Skeletal muscle tissue (tissue), 3 donors: ENCODE measurements at regions not wholly inside any gene's neighbourhood (a gene's known extent, or its start where the extent isn't known, plus 50 kb on each side); places are given as distances from the start of the nearest gene placed in this dataset.

ENCODE experiments used
- H3K27ac ChIP-seq: one replicate; pipeline ENCODE4 v1.7.0; 2013; ENCODE audit warnings: mild to moderate bottlenecking, low read depth, low read length, inconsistent platforms
- H3K27me3 ChIP-seq, 3 donors: one replicate each; pipeline ENCODE4 v1.7.0; 2013; ENCODE audit warnings: low read length in 3 of 3; ENCODE audit not compliant: control insufficient read depth in 3 of 3, insufficient read depth in 3 of 3
- H3K36me3 ChIP-seq, 3 donors: one replicate each; pipeline ENCODE4 v1.7.0; 2013; ENCODE audit warnings: low read length in 3 of 3; ENCODE audit not compliant: control insufficient read depth in 3 of 3, insufficient read depth in 3 of 3
- H3K4me1 ChIP-seq, 3 donors: one replicate each; pipeline ENCODE4 v1.7.0; 2013; ENCODE audit warnings: low read length in 3 of 3, mild to moderate bottlenecking in 3 of 3; ENCODE audit not compliant: control insufficient read depth in 3 of 3, insufficient read depth in 3 of 3
- H3K4me3 ChIP-seq, 3 donors: one replicate each; pipeline ENCODE4 v1.7.0; 2013; ENCODE audit warnings: low read length in 3 of 3
- H3K9ac ChIP-seq, 3 donors: one replicate each; pipeline ENCODE4 v1.7.0; 2013; ENCODE audit warnings: low read length in 3 of 3, mild to moderate bottlenecking in 3 of 3, moderate library complexity in 2 of 3, low read depth in 1 of 3
- H3K9me3 ChIP-seq, 3 donors: one replicate each; pipeline ENCODE4 v1.7.0; 2013; ENCODE audit warnings: low read length in 3 of 3; ENCODE audit not compliant: control insufficient read depth in 3 of 3
- donor health status: Osteomylitis.

DNA sequence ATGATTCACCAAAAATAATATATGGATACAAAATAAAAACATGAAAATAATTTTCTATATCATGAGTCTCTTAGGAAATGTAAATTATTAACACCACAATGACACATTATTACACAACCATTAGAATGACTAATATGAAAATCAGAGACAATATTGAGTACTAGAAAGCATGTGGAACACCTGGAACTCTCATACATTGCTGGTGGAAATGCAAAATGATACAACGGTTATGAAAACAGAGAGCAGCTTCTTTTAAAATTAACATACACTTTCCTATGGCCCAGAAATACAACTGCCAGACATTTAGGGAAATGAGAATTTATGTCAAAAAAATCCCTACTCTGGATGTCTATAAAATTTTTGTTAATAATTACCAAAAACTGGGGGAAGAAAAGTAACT is 853.3 kb upstream of the MAN1A1 start:
- H3K9ac ChIP-seq, result no peak overlapping the region
- H3K4me1 ChIP-seq, result no peaks in the 10 kb centered on the region
- H3K27me3 ChIP-seq, result no peaks in the 10 kb centered on the region
- no peak overlapping the region for H3K4me3 ChIP-seq
- H3K36me3 ChIP-seq, result no peaks in the 10 kb centered on the region
- H3K27ac ChIP-seq, result no peak overlapping the region
- H3K9me3 ChIP-seq, result no peaks in the 10 kb centered on the region

DNA sequence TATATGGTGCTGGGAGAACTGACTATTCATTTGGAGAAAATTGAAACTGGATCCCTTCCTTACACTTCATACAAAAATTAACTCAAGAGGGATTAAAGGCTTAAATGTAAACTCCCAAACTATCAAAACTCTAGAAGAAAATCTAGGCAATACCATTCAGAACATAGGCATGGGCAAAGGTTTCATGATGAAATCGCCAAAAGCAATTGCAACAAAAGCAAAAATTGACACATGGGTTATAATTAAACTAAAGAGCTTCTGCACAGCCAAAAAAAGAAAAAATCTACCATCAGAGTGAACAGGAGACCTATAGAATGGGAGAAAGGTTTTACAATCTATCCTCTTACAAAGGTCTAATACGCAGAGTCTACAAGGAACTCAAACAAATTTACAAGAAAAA is 851.3 kb upstream of the MAN1A1 start:
- H3K36me3 ChIP-seq, result no peaks in the 10 kb centered on the region
- H3K4me3 ChIP-seq, result no peak overlapping the region
- H3K9me3 ChIP-seq, result no peaks in the 10 kb centered on the region
- no peak overlapping the region for H3K9ac ChIP-seq
- no peaks in the 10 kb centered on the region for H3K27me3 ChIP-seq
- no peaks in the 10 kb centered on the region for H3K4me1 ChIP-seq
- no peak overlapping the region for H3K27ac ChIP-seq

DNA sequence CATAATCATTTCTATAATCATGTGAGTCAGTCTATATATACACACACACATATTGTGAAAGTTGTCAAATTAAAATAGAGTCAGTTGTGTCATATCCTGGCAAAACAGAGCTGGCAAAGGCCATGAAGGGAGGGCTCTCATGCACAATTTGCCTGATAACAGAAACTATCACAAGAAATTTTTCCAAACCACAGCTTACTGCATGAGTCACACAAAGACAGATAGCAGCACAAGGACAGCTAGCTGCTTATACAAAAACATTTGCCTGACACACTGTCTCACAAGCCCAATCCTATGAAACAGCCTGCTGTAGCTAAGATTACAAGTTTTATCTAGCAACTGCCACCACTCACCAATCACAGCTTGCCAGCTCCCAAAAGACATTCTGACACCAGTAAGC is 848.5 kb upstream of the MAN1A1 start:
- Histone ChIP-seq H3K9ac (no peak overlapping the region), H3K4me3 (no peak overlapping the region), H3K9me3 (no peaks in the 10 kb centered on the region), H3K36me3 (no peaks in the 10 kb centered on the region), H3K4me1 (no peaks in the 10 kb centered on the region), H3K27ac (no peak overlapping the region), H3K27me3 (no peaks in the 10 kb centered on the region)

DNA sequence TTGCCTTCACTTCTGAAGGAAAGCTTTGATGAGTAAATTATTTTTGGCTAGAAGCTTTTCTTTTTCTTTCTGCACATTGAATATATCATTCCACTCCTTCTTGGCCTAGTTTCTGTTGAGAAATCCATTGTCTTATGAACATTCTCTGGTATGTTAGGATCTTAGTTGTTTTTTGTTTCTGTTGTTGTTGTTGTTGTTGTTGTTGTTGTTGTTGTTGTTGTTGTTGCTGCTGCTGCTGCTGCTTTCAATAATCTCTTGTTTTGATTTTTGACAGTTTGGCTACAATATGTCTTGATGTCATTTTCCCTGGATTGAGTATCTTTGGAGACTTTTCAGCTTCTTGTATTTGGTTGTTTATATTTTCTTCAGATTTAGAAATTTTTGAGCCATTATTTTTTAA is 836.5 kb upstream of the MAN1A1 start:
- Histone ChIP-seq H3K4me3 (no peak overlapping the region), H3K4me1 (no peaks in the 10 kb centered on the region), H3K9ac (no peak overlapping the region), H3K27ac (no peak overlapping the region), H3K27me3 (no peaks in the 10 kb centered on the region), H3K9me3 (no peaks in the 10 kb centered on the region), H3K36me3 (no peaks in the 10 kb centered on the region)

DNA sequence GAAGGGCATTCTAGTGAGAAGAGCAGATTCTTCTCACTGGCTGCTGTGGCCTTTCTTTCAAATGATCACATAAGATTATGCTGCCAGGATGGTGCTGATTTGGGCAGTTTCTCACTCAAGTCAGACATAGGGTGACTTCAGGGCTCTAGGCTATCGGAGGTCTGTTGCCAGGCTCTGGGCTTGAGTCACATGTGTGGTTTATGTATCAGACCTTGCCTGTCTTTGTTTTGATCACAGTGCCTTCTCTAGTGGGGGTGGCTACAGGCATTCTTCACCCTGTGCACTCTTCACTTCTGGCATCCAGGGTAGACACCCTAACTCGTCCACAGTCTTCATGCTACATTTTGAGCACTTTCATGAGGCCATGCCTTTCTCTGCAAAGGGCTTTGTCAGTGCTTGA is 823.7 kb upstream of the MAN1A1 start:
- H3K27ac ChIP-seq, result no peak overlapping the region

DNA sequence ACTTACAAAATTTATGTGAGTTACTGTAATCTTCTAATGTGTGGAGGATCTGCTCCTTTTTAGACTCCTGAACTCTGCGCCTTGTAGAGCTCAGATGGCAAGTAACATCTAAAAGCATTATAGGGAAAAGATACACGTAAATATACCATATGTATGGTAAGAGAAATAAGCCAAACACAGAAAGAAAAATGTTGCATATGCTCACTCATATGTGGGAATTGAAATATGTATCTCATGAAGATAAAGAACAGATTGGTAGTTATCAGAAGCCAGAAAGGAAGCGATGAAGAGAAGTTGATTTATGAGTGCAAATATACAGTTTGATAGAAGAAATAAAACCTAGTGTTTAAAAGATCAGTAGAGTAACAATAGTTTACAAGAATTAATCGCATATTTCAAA is 815.0 kb upstream of the MAN1A1 start:
- Histone ChIP-seq H3K27me3 (no peaks in the 10 kb centered on the region), H3K36me3 (no peaks in the 10 kb centered on the region), H3K27ac (no peak overlapping the region), H3K4me1 (no peaks in the 10 kb centered on the region), H3K9me3 (no peaks in the 10 kb centered on the region), H3K9ac (no peak overlapping the region), H3K4me3 (no peak overlapping the region)

More for the DNA sequence above, 823.7 kb upstream of the MAN1A1 start:
- Histone ChIP-seq H3K4me1 (no peaks in the 10 kb centered on the region), H3K9ac (no peak overlapping the region), H3K27me3 (no peaks in the 10 kb centered on the region), H3K9me3 (no peaks in the 10 kb centered on the region), H3K36me3 (no peaks in the 10 kb centered on the region), H3K4me3 (no peak overlapping the region)

DNA sequence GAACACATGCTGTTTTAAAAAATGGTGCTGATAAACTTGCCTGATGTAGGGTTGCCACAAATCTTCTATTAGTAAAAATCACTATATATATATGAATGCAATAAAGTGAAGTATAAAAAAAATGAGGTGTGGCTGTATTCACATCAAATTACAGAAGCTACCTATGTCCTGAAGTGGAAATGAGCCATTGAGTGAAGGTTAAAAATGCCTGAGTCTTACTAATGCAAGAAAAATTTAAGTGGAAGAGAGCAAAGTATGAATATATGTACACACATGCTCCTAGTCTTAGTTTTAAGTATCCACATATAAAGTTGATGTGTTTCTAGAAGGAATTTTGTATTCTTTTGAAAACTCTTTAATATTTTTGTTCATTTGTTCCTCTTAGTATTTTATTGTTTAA is 808.3 kb upstream of the MAN1A1 start:
- no peaks in the 10 kb centered on the region for H3K36me3 ChIP-seq
- H3K27ac ChIP-seq, result no peak overlapping the region
- H3K9ac ChIP-seq, result no peak overlapping the region
- no peaks in the 10 kb centered on the region for H3K27me3 ChIP-seq
- H3K9me3 ChIP-seq, result no peaks in the 10 kb centered on the region
- H3K4me1 ChIP-seq, result no peaks in the 10 kb centered on the region
- no peak overlapping the region for H3K4me3 ChIP-seq

DNA sequence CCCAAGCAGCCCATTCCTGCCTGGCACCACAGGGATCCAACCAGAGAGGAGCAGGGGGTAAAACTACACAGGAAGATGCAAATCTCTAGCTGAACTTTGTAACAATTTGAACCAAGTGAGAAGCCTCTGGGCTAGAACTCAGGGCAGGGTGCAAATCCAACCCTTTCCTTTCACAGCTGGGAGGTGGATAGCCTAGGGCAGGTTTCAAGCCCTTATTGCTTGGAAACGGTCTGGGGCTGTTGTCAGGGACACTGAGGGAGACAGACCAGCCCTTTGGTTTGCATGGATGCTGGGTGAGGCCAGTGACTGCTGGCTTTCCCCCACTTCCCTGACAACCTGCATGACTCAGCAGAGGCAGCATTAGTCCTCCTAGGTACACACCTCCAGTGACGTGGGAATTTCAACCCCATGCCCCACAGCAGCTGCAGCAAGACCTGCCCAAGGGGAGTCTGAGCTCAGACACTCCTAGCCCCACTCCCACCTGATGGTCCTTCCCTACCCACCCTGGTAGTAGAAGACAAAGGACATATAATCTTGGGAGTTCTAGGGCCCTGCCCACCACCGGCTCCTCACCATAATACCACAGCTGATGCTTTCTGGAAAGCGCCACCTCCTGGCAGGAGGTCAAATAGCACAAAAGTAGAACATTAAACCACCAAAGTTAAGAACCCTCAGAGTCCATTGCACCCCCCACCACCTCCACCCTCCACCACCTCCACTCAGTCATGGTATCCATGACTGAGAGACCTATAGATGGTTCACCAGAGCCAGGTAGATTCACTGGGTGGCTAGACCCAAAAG is 797.7 kb upstream of the MAN1A1 start:
- no peaks in the 10 kb centered on the region for H3K4me1 ChIP-seq
- no peaks in the 10 kb centered on the region for H3K36me3 ChIP-seq
- no peak overlapping the region for H3K27ac ChIP-seq
- no peaks in the 10 kb centered on the region for H3K9me3 ChIP-seq
- H3K4me3 ChIP-seq, result no peak overlapping the region
- H3K9ac ChIP-seq, result no peak overlapping the region
- no peaks in the 10 kb centered on the region for H3K27me3 ChIP-seq

DNA sequence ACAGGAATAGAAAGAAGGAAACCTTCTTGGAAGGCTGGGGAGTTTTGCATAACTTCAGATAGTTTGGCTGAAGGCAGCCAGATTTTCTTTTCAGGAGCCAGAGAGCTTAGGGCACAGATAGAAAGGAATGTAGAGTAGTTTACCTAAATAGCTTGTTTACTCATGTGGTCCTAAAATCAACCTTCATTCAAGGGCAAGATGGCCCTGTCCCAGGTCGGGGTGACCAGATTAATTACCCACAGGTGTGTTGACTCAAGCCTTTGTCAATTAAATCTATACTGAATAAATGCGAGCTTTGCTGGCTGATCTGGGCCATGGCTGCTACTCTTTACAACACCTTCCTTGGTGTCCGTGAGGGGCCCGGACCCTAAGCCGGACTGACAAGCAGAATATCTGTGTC is 792.0 kb upstream of the MAN1A1 start:
- no peaks in the 10 kb centered on the region for H3K36me3 ChIP-seq
- H3K27me3 ChIP-seq, result no peaks in the 10 kb centered on the region
- H3K9ac ChIP-seq, result no peak overlapping the region
- H3K4me1 ChIP-seq, result no peaks in the 10 kb centered on the region
- no peak overlapping the region for H3K4me3 ChIP-seq
- H3K9me3 ChIP-seq, result no peaks in the 10 kb centered on the region
- H3K27ac ChIP-seq, result no peak overlapping the region

DNA sequence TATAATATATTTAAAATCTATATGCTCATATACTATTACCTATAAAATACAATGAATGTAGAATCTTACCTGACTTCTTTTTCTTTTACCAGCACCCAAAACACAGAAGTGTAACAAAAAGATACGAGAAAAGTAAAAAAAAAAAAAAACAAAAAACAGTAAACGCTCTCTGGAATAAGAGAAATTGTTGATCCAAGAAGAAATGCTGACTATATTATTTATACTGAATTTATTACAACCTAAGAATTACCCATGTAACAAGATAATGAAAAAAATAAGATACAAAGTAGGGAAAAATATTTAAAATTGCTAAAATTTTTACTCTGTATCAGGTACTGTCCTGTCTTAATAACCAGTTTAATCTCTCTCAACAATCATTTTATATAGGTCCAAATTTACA is 787.9 kb upstream of the MAN1A1 start:
- Histone ChIP-seq H3K36me3 (no peaks in the 10 kb centered on the region), H3K9me3 (no peaks in the 10 kb centered on the region), H3K9ac (no peak overlapping the region), H3K27me3 (no peaks in the 10 kb centered on the region), H3K27ac (no peak overlapping the region), H3K4me3 (no peak overlapping the region), H3K4me1 (no peaks in the 10 kb centered on the region)
